ENCODE measurements at regions not wholly inside any gene's neighbourhood (a gene's known extent, or its start where the extent isn't known, plus 50 kb on each side); places are given as distances from the start of the nearest gene placed in this dataset.

DNA sequence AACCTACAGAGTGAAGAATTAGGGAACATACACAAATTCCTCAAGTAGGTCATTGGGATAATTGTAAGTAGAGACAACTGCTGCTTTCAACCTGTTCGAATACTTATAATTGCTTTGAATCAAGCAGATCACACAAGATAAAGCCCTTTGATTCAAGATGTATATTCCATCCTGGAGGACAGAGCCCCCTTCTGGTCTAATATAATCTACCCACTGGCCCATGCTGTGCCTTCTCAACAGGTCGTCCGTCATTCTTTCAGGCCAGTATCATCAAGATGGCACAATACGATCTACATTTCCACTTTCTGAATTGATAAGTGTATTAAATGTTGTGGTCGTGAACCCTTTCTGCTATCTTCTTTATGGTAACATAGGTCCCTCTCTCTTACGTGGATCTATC is 387.0 kb upstream of the CDH19 start:
- no peak overlapping the region for H3K27ac ChIP-seq (ENCODE audit: low read depth, low read length)
- no peak overlapping the region for H3K4ac ChIP-seq (replicated peaks; ENCODE audit: insufficient read length, low read depth, low read length)
- H4K91ac ChIP-seq (replicated peaks; ENCODE audit: insufficient read length, low read length) = no peak overlapping the region
- H3K56ac ChIP-seq (replicated peaks; ENCODE audit: insufficient read length, low read depth, low read length) = no peak overlapping the region
- no peaks in the 10 kb centered on the region for H3K79me1 ChIP-seq (ENCODE audit: low read depth, low read length)
- H3K27me3 ChIP-seq (replicated peaks in 1 of 4; ENCODE audit: control insufficient read depth in 3 of 4, extremely low read depth in 1 of 4, insufficient read depth in 3 of 4, low read length in 3 of 4) = no peaks in the 10 kb centered on the region
- no peak overlapping the region for H2BK120ac ChIP-seq (replicated peaks; ENCODE audit: low read depth, low read length)
- H3K9ac ChIP-seq (replicated peaks in 1 of 4; ENCODE audit: extremely low read depth in 1 of 4, low read depth in 3 of 4, low read length in 3 of 4) = no peak overlapping the region
- WGBS, 2 experiments (ENCODE audit: extremely low coverage in 1 of 2, insufficient coverage in 1 of 2, insufficient read length in 1 of 2, insufficient replicate concordance in 2 of 2, low coverage in 1 of 2, low lambda C conversion rate in 2 of 2, missing lambda C conversion rate in 1 of 2) = 88% methylated on average over 6 of the region's 6 CpGs; no CpG with 5 or more reads in 1 of the 2 experiments
- H3K36me3 ChIP-seq (ENCODE audit: control insufficient read depth in 2 of 4, insufficient read depth in 4 of 4, low read length in 3 of 4) = no peaks in the 10 kb centered on the region
- H4K5ac ChIP-seq (ENCODE audit: insufficient read length, low read depth, low read length) = no peak overlapping the region
- H3K9me3 ChIP-seq (ENCODE audit: insufficient read depth in 2 of 2, low read depth in 1 of 2, low read length in 1 of 2) = no peaks in the 10 kb centered on the region
- no peaks in the 10 kb centered on the region for H3K79me2 ChIP-seq (ENCODE audit: control insufficient read depth in 1 of 2, insufficient read depth in 2 of 2, low read length in 2 of 2)
- no peak overlapping the region for H2BK5ac ChIP-seq (ENCODE audit: low read depth, low read length)
- H3K14ac ChIP-seq (ENCODE audit: insufficient read length) = no peak overlapping the region
- POLR2A ChIA-PET (ENCODE audit: partially characterized antibody) = no interaction called here
- no peaks in the 10 kb centered on the region for H3K23me2 ChIP-seq (ENCODE audit: low read depth, low read length)
- H2BK15ac ChIP-seq (ENCODE audit: low read length) = no peak overlapping the region
- H2BK12ac ChIP-seq (ENCODE audit: low read depth, low read length) = no peak overlapping the region
- no peak for DNase-seq (ENCODE audit: low read depth in 1 of 2, low spot score in 2 of 2)
- H2BK20ac ChIP-seq (ENCODE audit: low read length) = no peak overlapping the region
- no peak overlapping the region for H2AFZ ChIP-seq (ENCODE audit: low read length)
- no peak for FAIRE-seq
- no peak overlapping the region for H3K23ac ChIP-seq (ENCODE audit: insufficient read length)
- H3K4me1 ChIP-seq (replicated peaks in 1 of 4; ENCODE audit: control insufficient read depth in 3 of 4, insufficient read depth in 4 of 4, low read length in 3 of 4) = 0 out of 7 replicates have a peak, but pooled peaks cover 0 to 2% (median 0%) of the 10 kb centered on the region in 4 experiments
- no peak overlapping the region for H3K4me3 ChIP-seq (ENCODE audit: extremely low read depth in 1 of 4, insufficient read depth in 2 of 4, low read depth in 3 of 4, low read length in 4 of 4)
- no peak overlapping the region for H3K4me2 ChIP-seq (ENCODE audit: insufficient read depth in 1 of 2, low read depth in 2 of 2, low read length in 2 of 2)
- TF ChIP-seq PHF8 (conservative IDR thresholded peaks at IDR 0.05; ENCODE audit: low read depth, low read length) (no peak), BCL11A (IDR thresholded peaks at IDR 0.05; ENCODE audit: low read depth in 2 of 2, low read length in 2 of 2) (no peak), RAD21 (IDR thresholded peaks at IDR 0.05 in 1 of 2, conservative IDR thresholded peaks at IDR 0.05 in 1 of 2; ENCODE audit: low read depth in 2 of 2, low read length in 2 of 2) (peak; percentile 29 to 47; a peak in 3 of 4 replicates), KDM4A (IDR thresholded peaks at IDR 0.05; ENCODE audit: low read depth, low read length, severe bottlenecking) (no peak), SIN3A (conservative IDR thresholded peaks at IDR 0.05 in 1 of 2, IDR thresholded peaks at IDR 0.05 in 1 of 2; ENCODE audit: low read depth in 1 of 2, low read length in 2 of 2) (no peak), ZNF274 (IDR thresholded peaks at IDR 0.05; ENCODE audit: borderline replicate concordance, extremely low read depth, low read length) (no peak), TAF1 (IDR thresholded peaks at IDR 0.05; ENCODE audit: low read depth, low read length) (no peak), NANOG (IDR thresholded peaks at IDR 0.05; ENCODE audit: insufficient read depth, low read depth, low read length, poor library complexity, severe bottlenecking) (no peak)
- TF ChIP-seq, protein P1, sequence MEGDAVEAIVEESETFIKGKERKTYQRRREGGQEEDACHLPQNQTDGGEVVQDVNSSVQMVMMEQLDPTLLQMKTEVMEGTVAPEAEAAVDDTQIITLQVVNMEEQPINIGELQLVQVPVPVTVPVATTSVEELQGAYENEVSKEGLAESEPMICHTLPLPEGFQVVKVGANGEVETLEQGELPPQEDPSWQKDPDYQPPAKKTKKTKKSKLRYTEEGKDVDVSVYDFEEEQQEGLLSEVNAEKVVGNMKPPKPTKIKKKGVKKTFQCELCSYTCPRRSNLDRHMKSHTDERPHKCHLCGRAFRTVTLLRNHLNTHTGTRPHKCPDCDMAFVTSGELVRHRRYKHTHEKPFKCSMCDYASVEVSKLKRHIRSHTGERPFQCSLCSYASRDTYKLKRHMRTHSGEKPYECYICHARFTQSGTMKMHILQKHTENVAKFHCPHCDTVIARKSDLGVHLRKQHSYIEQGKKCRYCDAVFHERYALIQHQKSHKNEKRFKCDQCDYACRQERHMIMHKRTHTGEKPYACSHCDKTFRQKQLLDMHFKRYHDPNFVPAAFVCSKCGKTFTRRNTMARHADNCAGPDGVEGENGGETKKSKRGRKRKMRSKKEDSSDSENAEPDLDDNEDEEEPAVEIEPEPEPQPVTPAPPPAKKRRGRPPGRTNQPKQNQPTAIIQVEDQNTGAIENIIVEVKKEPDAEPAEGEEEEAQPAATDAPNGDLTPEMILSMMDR (IDR thresholded peaks at IDR 0.05; ENCODE audit: control extremely low read depth in 1 of 3, insufficient read depth in 1 of 3, low read depth in 1 of 3, low read length in 3 of 3) = peak in 1 of 3 experiments; percentile 36; a peak in 1 of 4 replicates
- CTCF ChIA-PET (ENCODE audit: partially characterized antibody) = no interaction called here
- no peak overlapping the region for H4K8ac ChIP-seq (ENCODE audit: extremely low read depth, insufficient read depth, low read length)
- no peaks in the 10 kb centered on the region for H4K20me1 ChIP-seq (replicated peaks in 1 of 2; ENCODE audit: control insufficient read depth in 1 of 2, insufficient read depth in 2 of 2, low read length in 2 of 2)
- H2AK5ac ChIP-seq (ENCODE audit: low read depth, low read length) = no peak overlapping the region
- no peak overlapping the region for H3K18ac ChIP-seq (ENCODE audit: extremely low read depth, low read length)

Measured in H1 (cell line).